Activated CD8-positive, alpha-beta T cell treated with anti-CD3 and anti-CD28 coated beads, Interleukin-2, amount 10 ng/mL, durations not matched to agents 7 days and 5 days (primary cell): ENCODE measurements at regions not wholly inside any gene's neighbourhood (a gene's known extent, or its start where the extent isn't known, plus 50 kb on each side); places are given as distances from the start of the nearest gene placed in this dataset.

Experiments
- ATAC-seq: fragments of 150-1000 bp; cut with Tn5 transposase; one replicate; pipeline ENCODE4 v1.10.0; 2021; ENCODE audit warnings: moderate library complexity
- CTCF ChIA-PET: fragments of 350-600 bp; sonication (Branson Sonifier 250); formaldehyde crosslinking; loops from one replicate; lab custom pipeline; 2021; ENCODE audit warnings: antibody characterized with exemption; lab: Charles Lee
- POLR2A ChIA-PET: fragments of 350-600 bp; sonication (Branson Sonifier 250); formaldehyde crosslinking; loops from one replicate; lab custom pipeline; 2021; ENCODE audit warnings: antibody characterized with exemption; lab: Charles Lee
- DNase-seq: peaks from one replicate; pipeline ENCODE4 v3.0.0-alpha.2; 2020
- H3K27ac Mint-ChIP-seq: one replicate; pipeline ENCODE4 v1.8.0; 2021; ENCODE audit warnings: mild to moderate bottlenecking, mixed read lengths
- H3K27me3 Mint-ChIP-seq: one replicate; pipeline ENCODE4 v1.8.0; 2021; ENCODE audit warnings: low read depth, mixed read lengths
- H3K36me3 Mint-ChIP-seq: one replicate; pipeline ENCODE4 v1.8.0; 2021; ENCODE audit warnings: low read depth, mixed read lengths
- H3K4me1 Mint-ChIP-seq: one replicate; pipeline ENCODE4 v1.8.0; 2021; ENCODE audit warnings: low read depth, mixed read lengths
- H3K4me3 Mint-ChIP-seq: one replicate; pipeline ENCODE4 v1.8.0; 2021; ENCODE audit warnings: mild to moderate bottlenecking, mixed read lengths
- H3K9me3 Mint-ChIP-seq: one replicate; pipeline ENCODE4 v1.8.0; 2022; ENCODE audit warnings: mixed read lengths; ENCODE audit not compliant: insufficient read depth

- CTCF ChIA-PET: no interaction called here
Observed at GRCh38 chr12:126361804-126362203, 1296.6 kb downstream of the AACS start.

DNA sequence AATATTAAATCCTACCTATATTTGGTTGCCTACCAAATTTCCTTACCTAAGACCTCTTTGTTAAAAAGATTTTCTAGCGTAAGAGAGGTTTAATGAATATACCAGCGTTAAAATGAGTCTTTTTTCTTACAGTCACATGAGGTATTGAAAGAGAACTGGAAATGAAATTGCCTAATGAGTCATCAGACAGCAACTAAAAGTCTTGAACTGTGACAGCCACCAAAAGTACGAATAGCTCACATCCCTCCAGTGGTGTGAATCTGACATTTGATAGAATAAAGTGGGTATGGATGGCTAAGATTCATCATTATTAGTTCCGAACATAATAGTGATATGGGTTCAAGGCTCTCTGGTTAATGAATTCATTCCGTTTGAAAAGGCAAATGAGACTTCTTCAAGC lies 1297.3 kb downstream of the AACS start:
- ATAC-seq: no peak

More at GRCh38 chr12:126361804-126362203, 1296.6 kb downstream of the AACS start:
- Mint-ChIP-seq H3K27me3 (no peaks in the 10 kb centered on the region), H3K4me3 (no peak overlapping the region), H3K4me1 (no peaks in the 10 kb centered on the region), H3K9me3 (peaks cover 5% of the 10 kb centered on the region), H3K36me3 (no peaks in the 10 kb centered on the region), H3K27ac (no peak overlapping the region)
- POLR2A ChIA-PET: no interaction called here
- ATAC-seq (no peak), DNase-seq (no peak)

DNA sequence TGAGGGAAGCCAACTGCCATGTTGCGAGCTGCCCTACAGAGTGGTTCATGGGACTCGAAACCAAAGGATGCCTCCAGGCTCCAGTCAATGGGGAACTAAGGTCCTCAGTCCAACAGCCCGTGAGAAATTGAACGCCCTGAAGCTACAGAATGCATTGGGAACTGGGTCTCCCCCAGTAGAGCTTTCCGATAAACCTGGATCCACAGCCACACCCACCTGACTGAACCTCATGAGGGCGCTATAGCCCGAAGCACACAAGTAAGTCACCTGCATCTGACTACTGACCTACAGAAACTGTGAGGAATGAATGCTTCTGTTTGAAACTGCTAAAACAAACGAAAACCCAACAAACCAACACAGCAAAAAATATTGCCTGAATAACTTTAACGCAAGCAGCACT lies 1297.7 kb downstream of the AACS start:
- no peak overlapping the region for H3K27ac Mint-ChIP-seq
- ChIA-PET CTCF (no interaction called here), POLR2A (no interaction called here)
- no peak for DNase-seq
- H3K27me3 Mint-ChIP-seq: no peaks in the 10 kb centered on the region
- ATAC-seq: no peak
- no peak overlapping the region for H3K4me3 Mint-ChIP-seq
- H3K4me1 Mint-ChIP-seq: no peaks in the 10 kb centered on the region
- H3K36me3 Mint-ChIP-seq: no peaks in the 10 kb centered on the region
- H3K9me3 Mint-ChIP-seq: peaks cover 5% of the 10 kb centered on the region

More for the DNA sequence above, 1297.3 kb downstream of the AACS start:
- Mint-ChIP-seq H3K27me3 (no peaks in the 10 kb centered on the region), H3K4me1 (no peaks in the 10 kb centered on the region), H3K4me3 (no peak overlapping the region), H3K36me3 (no peaks in the 10 kb centered on the region), H3K27ac (no peak overlapping the region), H3K9me3 (peaks cover 5% of the 10 kb centered on the region)
- ChIA-PET CTCF (no interaction called here), POLR2A (no interaction called here)
- DNase-seq: no peak

DNA sequence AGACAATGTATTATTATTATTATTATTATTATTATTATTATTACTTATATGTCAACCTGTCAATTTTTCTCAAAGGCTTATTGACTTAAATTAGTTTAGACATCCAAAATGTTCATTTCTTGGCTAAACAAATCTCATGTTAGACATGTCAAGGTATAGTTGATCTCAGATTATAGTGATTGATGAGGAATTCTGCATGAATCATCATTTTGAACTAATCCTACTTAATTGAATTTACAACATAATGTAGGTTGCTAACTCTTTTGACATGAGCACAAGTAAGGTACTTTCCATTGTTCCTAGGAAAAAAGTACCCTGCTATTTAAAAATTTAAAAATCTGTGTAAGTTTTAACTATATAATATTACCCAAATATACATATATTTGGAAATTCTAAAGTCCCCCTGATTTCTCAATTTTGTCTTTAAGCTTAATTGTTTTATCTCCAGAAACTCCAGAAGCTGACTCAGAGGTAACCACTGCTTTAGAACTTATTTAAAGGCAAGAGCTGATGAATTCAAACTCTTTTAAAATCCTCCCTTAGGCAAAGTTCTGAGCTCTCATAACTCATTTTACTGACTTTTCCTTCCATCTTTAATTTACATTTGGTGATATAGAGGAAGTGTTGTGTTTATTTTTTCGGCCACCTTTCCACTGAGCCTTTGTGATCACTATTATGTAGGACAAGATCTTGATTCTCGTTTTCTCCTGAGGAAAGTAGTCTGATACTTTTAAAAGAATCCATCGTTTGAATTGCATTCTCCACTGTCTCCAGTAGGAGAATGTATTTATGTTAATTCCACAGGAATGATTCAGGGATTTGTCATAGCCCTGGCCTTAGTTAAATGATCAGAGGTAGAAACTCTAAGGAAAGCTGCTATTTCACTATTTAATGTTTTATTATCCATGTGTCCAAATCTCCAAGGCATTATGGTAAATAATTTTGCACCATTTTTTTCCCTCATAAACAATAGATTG lies 1304.5 kb downstream of the AACS start:
- ChIA-PET POLR2A (no interaction called here), CTCF (no interaction called here)
- DNase-seq (no peak), ATAC-seq (no peak)
- H3K4me1 Mint-ChIP-seq: no peaks in the 10 kb centered on the region
- H3K36me3 Mint-ChIP-seq: no peaks in the 10 kb centered on the region
- no peaks in the 10 kb centered on the region for H3K27me3 Mint-ChIP-seq
- no peak overlapping the region for H3K27ac Mint-ChIP-seq
- H3K4me3 Mint-ChIP-seq: no peak overlapping the region
- H3K9me3 Mint-ChIP-seq: no peaks in the 10 kb centered on the region

- POLR2A ChIA-PET: no interaction called here
- H3K27ac Mint-ChIP-seq: no peak overlapping the region
- no peaks in the 10 kb centered on the region for H3K4me1 Mint-ChIP-seq
- CTCF ChIA-PET: no interaction called here
- no peak overlapping the region for H3K4me3 Mint-ChIP-seq
- DNase-seq: no peak
- no peaks in the 10 kb centered on the region for H3K27me3 Mint-ChIP-seq
- H3K9me3 Mint-ChIP-seq: no peaks in the 10 kb centered on the region
- no peaks in the 10 kb centered on the region for H3K36me3 Mint-ChIP-seq
- no peak for ATAC-seq
Observed at GRCh38 chr12:126383506-126383905, 1318.3 kb downstream of the AACS start.

GRCh38 chr12:126384026-126384564 lies 1318.9 kb downstream of the AACS start:
- H3K4me1 Mint-ChIP-seq: no peaks in the 10 kb centered on the region
- no peaks in the 10 kb centered on the region for H3K36me3 Mint-ChIP-seq
- H3K4me3 Mint-ChIP-seq: no peak overlapping the region
- no peaks in the 10 kb centered on the region for H3K9me3 Mint-ChIP-seq
- ChIA-PET POLR2A (no interaction called here), CTCF (no interaction called here)
- no peaks in the 10 kb centered on the region for H3K27me3 Mint-ChIP-seq
- DNase-seq: no peak
- no peak for ATAC-seq
- H3K27ac Mint-ChIP-seq: no peak overlapping the region

- H3K9me3 Mint-ChIP-seq: no peaks in the 10 kb centered on the region
- ATAC-seq: no peak
- no peaks in the 10 kb centered on the region for H3K4me1 Mint-ChIP-seq
- H3K27me3 Mint-ChIP-seq: no peaks in the 10 kb centered on the region
- H3K27ac Mint-ChIP-seq: no peak overlapping the region
- ChIA-PET CTCF (no interaction called here), POLR2A (no interaction called here)
- DNase-seq: no peak
- no peak overlapping the region for H3K4me3 Mint-ChIP-seq
- H3K36me3 Mint-ChIP-seq: no peaks in the 10 kb centered on the region
Observed at GRCh38 chr12:126385785-126386184, 1320.5 kb downstream of the AACS start.

- ATAC-seq: no peak
- no peak for DNase-seq
- H3K27me3 Mint-ChIP-seq: no peaks in the 10 kb centered on the region
- H3K4me3 Mint-ChIP-seq: no peak overlapping the region
- H3K27ac Mint-ChIP-seq: no peak overlapping the region
- POLR2A ChIA-PET: interaction anchor here (0.6 kb wide), 1 partner anchor 1532 kb away, joined by 3 read pairs; no protein-coding TSS in a partner anchor
- H3K9me3 Mint-ChIP-seq: no peaks in the 10 kb centered on the region
- CTCF ChIA-PET: interaction anchor here (0.6 kb wide), 1 partner anchor 25 kb away, joined by 3 read pairs; no protein-coding TSS in a partner anchor
- no peaks in the 10 kb centered on the region for H3K36me3 Mint-ChIP-seq
- H3K4me1 Mint-ChIP-seq: no peaks in the 10 kb centered on the region
Observed at GRCh38 chr12:126389220-126389841, 1324.1 kb downstream of the AACS start.

DNA sequence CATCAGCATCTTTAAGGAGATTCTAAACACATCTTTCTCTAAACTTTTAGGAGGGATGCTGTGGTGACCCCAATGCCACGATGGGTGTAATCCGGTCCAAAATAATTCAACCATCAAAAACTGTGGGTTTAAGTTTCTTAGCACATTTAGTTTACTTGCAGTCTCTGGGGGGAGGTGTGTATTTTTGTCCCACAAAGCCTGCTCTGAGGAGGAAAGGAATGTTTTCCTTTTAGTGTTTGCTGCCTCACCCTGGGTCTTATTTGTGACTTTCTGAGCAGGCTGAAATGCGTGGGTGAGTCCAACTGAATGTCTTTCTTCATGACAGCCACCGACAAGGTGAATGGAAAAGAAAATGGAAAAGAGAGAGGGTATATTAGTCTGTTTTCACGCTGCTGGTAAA lies 1324.7 kb downstream of the AACS start:
- ChIA-PET POLR2A (no interaction called here), CTCF (no interaction called here)
- H3K27me3 Mint-ChIP-seq: no peaks in the 10 kb centered on the region
- H3K27ac Mint-ChIP-seq: no peak overlapping the region
- ATAC-seq: no peak
- no peaks in the 10 kb centered on the region for H3K9me3 Mint-ChIP-seq
- H3K4me3 Mint-ChIP-seq: no peak overlapping the region
- no peaks in the 10 kb centered on the region for H3K36me3 Mint-ChIP-seq
- H3K4me1 Mint-ChIP-seq: no peaks in the 10 kb centered on the region
- DNase-seq: no peak

DNA sequence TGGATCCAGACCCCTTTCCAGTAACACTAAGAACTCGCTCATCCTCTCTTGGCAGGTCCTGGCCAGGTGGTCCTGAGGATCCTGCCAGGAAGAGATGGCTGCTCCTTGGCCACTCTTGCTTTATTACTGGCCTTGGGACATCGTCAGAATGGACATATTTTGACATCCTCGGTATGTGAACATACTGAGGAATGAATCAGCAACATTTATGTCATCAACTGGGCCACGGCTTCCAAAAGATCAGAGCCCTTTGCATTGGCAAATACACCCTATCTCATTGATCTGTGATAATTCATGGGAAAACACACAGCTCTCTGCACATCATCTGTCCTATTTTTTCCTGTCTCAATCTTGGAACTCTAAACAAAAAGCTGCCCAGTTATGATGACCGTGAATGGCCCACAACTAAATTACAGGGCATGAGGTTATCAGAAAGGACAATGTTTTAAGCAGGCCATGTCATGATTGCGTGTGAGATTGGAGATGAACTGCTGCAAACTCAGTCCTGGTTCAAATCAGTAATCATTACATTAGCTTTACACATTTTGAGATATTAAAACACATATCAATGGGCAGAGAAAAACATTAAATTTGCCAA lies 1325.8 kb downstream of the AACS start:
- CTCF ChIA-PET: no interaction called here
- no peaks in the 10 kb centered on the region for H3K9me3 Mint-ChIP-seq
- H3K27me3 Mint-ChIP-seq: no peaks in the 10 kb centered on the region
- no peak for ATAC-seq
- H3K27ac Mint-ChIP-seq: no peak overlapping the region
- no peak for DNase-seq
- POLR2A ChIA-PET: no interaction called here
- H3K4me3 Mint-ChIP-seq: no peak overlapping the region
- no peaks in the 10 kb centered on the region for H3K36me3 Mint-ChIP-seq
- H3K4me1 Mint-ChIP-seq: no peaks in the 10 kb centered on the region

GRCh38 chr12:126396536-126396935 lies 1331.3 kb downstream of the AACS start:
- Mint-ChIP-seq H3K4me3 (no peak overlapping the region), H3K4me1 (no peaks in the 10 kb centered on the region), H3K36me3 (no peaks in the 10 kb centered on the region), H3K9me3 (peaks cover 6% of the 10 kb centered on the region), H3K27me3 (no peaks in the 10 kb centered on the region), H3K27ac (no peak overlapping the region)
- ChIA-PET POLR2A (no interaction called here), CTCF (no interaction called here)
- DNase-seq: no peak
- no peak for ATAC-seq
